Choroid plexus epithelial cell (primary cell): ENCODE measurements at regions not wholly inside any gene's neighbourhood (a gene's known extent, or its start where the extent isn't known, plus 50 kb on each side); places are given as distances from the start of the nearest gene placed in this dataset.

ENCODE experiments used
- DNase-seq: peaks from one replicate; pipeline ENCODE4 v3.0.0-alpha.2; 2010; ENCODE audit warnings: low read depth
- H3K4me3 ChIP-seq: 2 replicates; pipeline ENCODE4 v1.5.1; 2011; ENCODE audit warnings: low read depth, mild to moderate bottlenecking, control low read depth, low read length, moderate library complexity
- TF ChIP-seq, protein P1 (sequence below): conservative IDR thresholded peaks from 2 replicates; pipeline ENCODE4 v1.5.1; 2011; ENCODE audit warnings: low read depth, mild to moderate bottlenecking, control low read depth, inconsistent platforms, low read length, moderate library complexity

DNA sequence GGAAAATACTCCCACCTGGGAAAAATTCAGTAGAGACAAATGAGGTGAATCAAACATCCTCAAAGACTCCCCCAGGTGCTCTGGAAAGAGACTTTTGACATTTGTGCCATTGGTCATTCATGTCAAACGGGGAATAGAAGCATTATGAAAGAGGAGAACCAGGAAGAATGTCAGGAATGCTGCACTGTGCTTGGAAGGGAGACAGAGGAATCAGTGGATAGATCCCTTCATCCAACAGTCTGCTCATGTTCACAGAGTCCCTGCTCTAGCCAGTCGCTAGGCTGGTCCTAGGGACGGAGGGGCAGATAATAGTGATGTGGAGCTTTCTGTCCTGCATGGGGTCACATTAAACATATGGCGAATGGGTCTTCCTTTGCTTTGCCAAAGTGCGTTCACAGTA is 384.4 kb downstream of the FGF9 start:
- no peak overlapping the region for H3K4me3 ChIP-seq

DNA sequence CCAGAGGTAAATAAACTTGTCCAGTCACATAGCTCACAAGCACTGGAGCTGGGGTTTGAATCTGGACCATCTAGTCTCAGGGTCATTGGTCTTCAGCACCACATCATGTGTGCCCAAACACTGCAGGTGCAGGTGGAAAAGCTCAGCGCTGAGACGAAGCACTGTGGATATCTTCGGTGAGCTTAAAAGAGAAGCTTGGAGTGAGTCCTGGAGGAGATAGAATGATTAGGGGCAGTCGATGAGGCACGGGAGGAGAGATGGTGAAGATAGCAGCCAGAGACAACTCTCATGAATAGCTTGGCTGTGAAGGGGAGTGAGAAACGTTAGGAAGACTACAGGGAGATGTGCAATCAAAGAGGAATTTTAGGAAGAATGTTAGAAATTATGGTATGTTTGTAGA is 389.3 kb downstream of the FGF9 start:
- DNase-seq, result no peak
- H3K4me3 ChIP-seq, result no peak overlapping the region
- TF ChIP-seq, protein P1, sequence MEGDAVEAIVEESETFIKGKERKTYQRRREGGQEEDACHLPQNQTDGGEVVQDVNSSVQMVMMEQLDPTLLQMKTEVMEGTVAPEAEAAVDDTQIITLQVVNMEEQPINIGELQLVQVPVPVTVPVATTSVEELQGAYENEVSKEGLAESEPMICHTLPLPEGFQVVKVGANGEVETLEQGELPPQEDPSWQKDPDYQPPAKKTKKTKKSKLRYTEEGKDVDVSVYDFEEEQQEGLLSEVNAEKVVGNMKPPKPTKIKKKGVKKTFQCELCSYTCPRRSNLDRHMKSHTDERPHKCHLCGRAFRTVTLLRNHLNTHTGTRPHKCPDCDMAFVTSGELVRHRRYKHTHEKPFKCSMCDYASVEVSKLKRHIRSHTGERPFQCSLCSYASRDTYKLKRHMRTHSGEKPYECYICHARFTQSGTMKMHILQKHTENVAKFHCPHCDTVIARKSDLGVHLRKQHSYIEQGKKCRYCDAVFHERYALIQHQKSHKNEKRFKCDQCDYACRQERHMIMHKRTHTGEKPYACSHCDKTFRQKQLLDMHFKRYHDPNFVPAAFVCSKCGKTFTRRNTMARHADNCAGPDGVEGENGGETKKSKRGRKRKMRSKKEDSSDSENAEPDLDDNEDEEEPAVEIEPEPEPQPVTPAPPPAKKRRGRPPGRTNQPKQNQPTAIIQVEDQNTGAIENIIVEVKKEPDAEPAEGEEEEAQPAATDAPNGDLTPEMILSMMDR, result no peak

More for the DNA sequence above, 384.4 kb downstream of the FGF9 start:
- TF ChIP-seq, protein P1, result no peak
- DNase-seq, result no peak

DNA sequence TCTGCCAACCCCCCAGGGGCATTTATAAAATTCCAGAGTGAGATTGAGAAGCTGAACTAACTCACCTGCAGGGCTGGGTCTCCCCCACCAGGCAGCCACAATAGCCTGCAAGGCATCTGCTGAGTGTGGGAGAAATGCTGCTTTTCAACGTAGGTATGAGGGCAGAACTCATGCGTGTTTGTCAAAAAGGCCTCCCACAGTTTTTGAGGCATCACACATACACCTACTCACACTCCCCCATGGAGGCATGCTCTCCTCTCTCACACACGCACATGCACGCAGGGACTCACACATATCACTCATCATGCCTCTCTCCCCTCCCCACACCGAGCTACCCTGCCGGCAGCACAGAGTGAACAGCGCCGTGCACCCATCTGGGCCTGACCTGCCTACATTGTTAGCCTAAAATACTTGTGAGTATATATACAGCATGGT is 390.5 kb downstream of the FGF9 start:
- TF ChIP-seq, protein P1, result no peak
- H3K4me3 ChIP-seq, result no peak overlapping the region
- DNase-seq, result no peak

DNA sequence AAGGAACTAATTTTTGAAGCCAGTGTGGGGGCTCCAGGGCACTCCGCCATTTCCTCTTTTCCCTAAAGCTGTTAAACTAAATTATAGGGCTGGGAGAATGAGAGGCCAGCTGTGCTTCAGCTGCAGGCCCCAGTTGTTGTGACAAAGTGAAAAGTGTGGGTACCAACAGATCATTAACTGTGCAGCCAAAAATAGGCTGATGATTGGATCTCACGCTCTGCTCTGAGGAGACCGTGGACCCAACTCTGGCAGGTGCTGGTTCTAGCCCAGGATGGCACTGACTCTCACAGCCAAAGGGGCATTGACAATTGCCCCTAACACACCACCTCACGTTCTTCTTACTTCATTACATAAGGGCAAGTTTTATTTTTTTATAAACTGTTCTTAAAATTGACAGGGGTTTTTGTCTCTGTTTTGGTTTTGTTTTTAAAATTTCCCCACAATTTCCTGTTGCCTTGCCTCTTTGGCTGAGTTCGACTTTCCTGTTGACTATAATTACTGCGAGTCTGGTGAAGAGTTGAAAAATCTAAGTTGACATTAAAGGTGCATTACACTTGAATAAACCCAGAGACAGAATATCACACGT is 391.0 kb downstream of the FGF9 start:
- no peak for DNase-seq
- H3K4me3 ChIP-seq, result no peak overlapping the region
- TF ChIP-seq, protein P1, result no peak

DNA sequence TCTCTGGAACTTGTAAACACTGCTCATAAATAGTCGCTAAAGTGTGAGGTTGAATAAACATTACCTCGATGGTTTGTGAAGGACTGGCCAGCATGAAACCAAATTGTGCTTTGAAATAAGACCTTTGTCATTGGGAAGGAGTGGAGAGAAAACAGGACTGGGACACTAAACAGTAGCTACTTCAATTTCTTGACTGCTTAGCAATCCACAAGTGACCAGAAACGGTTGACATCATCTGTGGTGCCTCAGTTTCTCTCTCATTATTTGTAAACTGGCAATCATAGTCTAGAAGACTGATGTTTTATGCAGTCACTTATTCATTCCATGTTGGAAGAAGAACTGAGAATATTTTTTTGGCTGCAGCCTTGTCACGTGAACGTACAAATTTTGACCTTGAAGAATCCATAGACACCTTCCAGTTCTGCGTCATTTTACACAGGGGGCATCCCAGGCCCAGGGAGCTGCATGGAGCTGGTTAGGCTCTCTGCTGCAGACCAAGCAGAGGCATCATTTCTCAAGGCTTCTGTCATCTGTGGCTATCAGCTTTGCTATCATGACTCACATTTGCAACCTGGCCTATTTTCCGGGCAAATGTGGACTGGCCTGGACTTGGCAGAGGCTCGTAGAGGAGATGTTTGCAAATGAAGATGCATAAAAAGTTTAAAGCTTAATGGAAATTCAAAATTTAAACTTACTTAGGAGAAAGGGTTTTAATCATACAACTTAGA is 391.8 kb downstream of the FGF9 start:
- TF ChIP-seq, protein P1, result no peak
- H3K4me3 ChIP-seq, result no peak overlapping the region
- no peak for DNase-seq

DNA sequence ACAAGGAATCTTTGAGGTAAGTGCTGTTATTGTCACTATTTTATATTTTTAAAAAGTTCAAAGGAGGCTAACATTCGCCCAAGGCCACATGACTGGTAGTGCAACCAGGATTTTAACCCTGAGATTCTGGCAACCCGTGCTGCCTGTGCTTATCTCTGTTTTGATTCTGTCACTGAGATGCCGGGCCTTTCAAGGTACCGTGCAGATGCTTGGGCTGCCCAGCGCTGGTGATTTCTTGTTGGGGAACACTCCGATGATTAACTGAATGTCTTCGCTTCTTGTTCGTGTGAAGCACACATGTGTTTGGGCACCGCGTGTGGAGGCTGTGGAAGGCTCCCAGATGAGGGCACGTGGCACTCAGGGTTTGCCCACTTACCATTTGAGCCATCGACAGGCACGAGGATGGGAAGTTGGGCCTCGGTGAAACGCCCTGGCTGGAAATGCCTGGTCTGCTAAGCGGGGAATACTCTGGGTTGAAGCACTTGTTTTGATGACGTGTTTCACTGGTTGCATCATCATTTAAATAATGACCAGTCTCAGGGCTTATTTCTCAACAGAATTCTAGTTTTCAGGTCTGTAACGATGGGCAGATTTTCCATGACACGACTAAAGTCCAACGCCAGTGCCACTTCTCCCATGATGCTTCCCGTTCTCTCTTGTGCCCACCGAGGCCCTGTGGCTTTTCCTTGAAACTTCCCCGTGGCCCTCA is 392.7 kb downstream of the FGF9 start:
- TF ChIP-seq, protein P1, result no peak
- DNase-seq, result no peak
- H3K4me3 ChIP-seq, result no peak overlapping the region
